ENCODE measurements at regions not wholly inside any gene's neighbourhood (a gene's known extent, or its start where the extent isn't known, plus 50 kb on each side); places are given as distances from the start of the nearest gene placed in this dataset.

- Mint-ChIP-seq H3K4me3 (no peak overlapping the region), H3K36me3 (ENCODE audit: low read depth) (no peaks in the 10 kb centered on the region), H3K4me1 (no peaks in the 10 kb centered on the region), H3K27me3 (ENCODE audit: insufficient read depth) (no peaks in the 10 kb centered on the region), H3K9me3 (no peaks in the 10 kb centered on the region), H3K27ac (no peak overlapping the region)
- TF ChIP-seq, protein P1, sequence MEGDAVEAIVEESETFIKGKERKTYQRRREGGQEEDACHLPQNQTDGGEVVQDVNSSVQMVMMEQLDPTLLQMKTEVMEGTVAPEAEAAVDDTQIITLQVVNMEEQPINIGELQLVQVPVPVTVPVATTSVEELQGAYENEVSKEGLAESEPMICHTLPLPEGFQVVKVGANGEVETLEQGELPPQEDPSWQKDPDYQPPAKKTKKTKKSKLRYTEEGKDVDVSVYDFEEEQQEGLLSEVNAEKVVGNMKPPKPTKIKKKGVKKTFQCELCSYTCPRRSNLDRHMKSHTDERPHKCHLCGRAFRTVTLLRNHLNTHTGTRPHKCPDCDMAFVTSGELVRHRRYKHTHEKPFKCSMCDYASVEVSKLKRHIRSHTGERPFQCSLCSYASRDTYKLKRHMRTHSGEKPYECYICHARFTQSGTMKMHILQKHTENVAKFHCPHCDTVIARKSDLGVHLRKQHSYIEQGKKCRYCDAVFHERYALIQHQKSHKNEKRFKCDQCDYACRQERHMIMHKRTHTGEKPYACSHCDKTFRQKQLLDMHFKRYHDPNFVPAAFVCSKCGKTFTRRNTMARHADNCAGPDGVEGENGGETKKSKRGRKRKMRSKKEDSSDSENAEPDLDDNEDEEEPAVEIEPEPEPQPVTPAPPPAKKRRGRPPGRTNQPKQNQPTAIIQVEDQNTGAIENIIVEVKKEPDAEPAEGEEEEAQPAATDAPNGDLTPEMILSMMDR (conservative IDR thresholded peaks at IDR 0.05) = no peak
- H3K9me3 ChIP-seq (ENCODE audit: control insufficient read depth, low read length) = no peaks in the 10 kb centered on the region
- no peak overlapping the region for H3K4me3 ChIP-seq (ENCODE audit: low read length)
- no peaks in the 10 kb centered on the region for H3K27me3 ChIP-seq (ENCODE audit: control insufficient read depth, insufficient read depth, low read length, poor library complexity, severe bottlenecking)
- WGBS, 2 experiments (ENCODE audit: insufficient coverage in 1 of 2, insufficient read length in 1 of 2) = 92% methylated on average over 1 to 3 of the region's 3 CpGs
- no peak overlapping the region for H3K27ac ChIP-seq (ENCODE audit: low read depth, low read length)
- no peaks in the 10 kb centered on the region for H3K36me3 ChIP-seq (ENCODE audit: control insufficient read depth, insufficient read depth, low read length)
- H3K9ac ChIP-seq (ENCODE audit: extremely low read depth, low read length, poor library complexity, severe bottlenecking) = no peak overlapping the region
- DNase-seq = no peak
- no peaks in the 10 kb centered on the region for H3K4me1 ChIP-seq (ENCODE audit: control insufficient read depth, insufficient read depth, low read length)
Measured at GRCh38 chr2:198622986-198623730, 818.8 kb downstream of the PLCL1 start.

GRCh38 chr2:198615972-198616371 lies 811.6 kb downstream of the PLCL1 start:
- Mint-ChIP-seq H3K4me3 (no peak overlapping the region), H3K27me3 (ENCODE audit: insufficient read depth) (no peaks in the 10 kb centered on the region), H3K4me1 (no peaks in the 10 kb centered on the region), H3K27ac (no peak overlapping the region), H3K36me3 (ENCODE audit: low read depth) (no peaks in the 10 kb centered on the region), H3K9me3 (no peaks in the 10 kb centered on the region)
- Histone ChIP-seq H3K9me3 (ENCODE audit: control insufficient read depth, low read length) (no peaks in the 10 kb centered on the region), H3K9ac (ENCODE audit: extremely low read depth, low read length, poor library complexity, severe bottlenecking) (no peak overlapping the region), H3K36me3 (ENCODE audit: control insufficient read depth, insufficient read depth, low read length) (no peaks in the 10 kb centered on the region), H3K27me3 (ENCODE audit: control insufficient read depth, insufficient read depth, low read length, poor library complexity, severe bottlenecking) (no peaks in the 10 kb centered on the region), H3K4me3 (ENCODE audit: low read length) (no peak overlapping the region), H3K4me1 (ENCODE audit: control insufficient read depth, insufficient read depth, low read length) (no peaks in the 10 kb centered on the region), H3K27ac (ENCODE audit: low read depth, low read length) (no peak overlapping the region)
- WGBS, 2 experiments (ENCODE audit: insufficient coverage in 1 of 2, insufficient read length in 1 of 2) = 85 to 90% methylated on average over 2 to 4 of the region's 4 CpGs
- TF ChIP-seq, protein P1 (conservative IDR thresholded peaks at IDR 0.05) = no peak
- DNase-seq = no peak

- Mint-ChIP-seq H3K9me3 (no peaks in the 10 kb centered on the region), H3K27me3 (ENCODE audit: insufficient read depth) (no peaks in the 10 kb centered on the region), H3K4me3 (no peak overlapping the region), H3K4me1 (no peaks in the 10 kb centered on the region), H3K36me3 (ENCODE audit: low read depth) (no peaks in the 10 kb centered on the region), H3K27ac (no peak overlapping the region)
- no peaks in the 10 kb centered on the region for H3K36me3 ChIP-seq (ENCODE audit: control insufficient read depth, insufficient read depth, low read length)
- H3K4me1 ChIP-seq (ENCODE audit: control insufficient read depth, insufficient read depth, low read length) = no peaks in the 10 kb centered on the region
- DNase-seq = no peak
- H3K4me3 ChIP-seq (ENCODE audit: low read length) = no peak overlapping the region
- H3K9ac ChIP-seq (ENCODE audit: extremely low read depth, low read length, poor library complexity, severe bottlenecking) = no peak overlapping the region
- 89% methylated on average over 3 of the region's 3 CpGs; no CpG with 5 or more reads in 1 of the 2 experiments for WGBS, 2 experiments (ENCODE audit: insufficient coverage in 1 of 2, insufficient read length in 1 of 2)
- no peak overlapping the region for H3K27ac ChIP-seq (ENCODE audit: low read depth, low read length)
- H3K27me3 ChIP-seq (ENCODE audit: control insufficient read depth, insufficient read depth, low read length, poor library complexity, severe bottlenecking) = no peaks in the 10 kb centered on the region
- TF ChIP-seq, protein P1 (conservative IDR thresholded peaks at IDR 0.05) = no peak
- H3K9me3 ChIP-seq (ENCODE audit: control insufficient read depth, low read length) = no peaks in the 10 kb centered on the region
Measured at GRCh38 chr2:198611201-198611600, 806.8 kb downstream of the PLCL1 start.

Measured in endodermal cell (in vitro differentiated cells).